B cell (primary cell): ENCODE measurements at regions not wholly inside any gene's neighbourhood (a gene's known extent, or its start where the extent isn't known, plus 50 kb on each side); places are given as distances from the start of the nearest gene placed in this dataset.

Source experiments
- EZH2 ChIP-seq: IDR thresholded peaks from 2 replicates; pipeline ENCODE4 v1.6.1; 2012; ENCODE audit warnings: borderline replicate concordance, low read depth, mild to moderate bottlenecking, moderate library complexity, low read length; ENCODE audit not compliant: insufficient read depth, poor library complexity, severe bottlenecking
- TF ChIP-seq, protein P1 (sequence below): fragments of 200-600 bp; IDR thresholded peaks from one replicate; pipeline ENCODE4 v1.8.0; 2022; ENCODE audit warnings: antibody characterized with exemption, mild to moderate bottlenecking

DNA sequence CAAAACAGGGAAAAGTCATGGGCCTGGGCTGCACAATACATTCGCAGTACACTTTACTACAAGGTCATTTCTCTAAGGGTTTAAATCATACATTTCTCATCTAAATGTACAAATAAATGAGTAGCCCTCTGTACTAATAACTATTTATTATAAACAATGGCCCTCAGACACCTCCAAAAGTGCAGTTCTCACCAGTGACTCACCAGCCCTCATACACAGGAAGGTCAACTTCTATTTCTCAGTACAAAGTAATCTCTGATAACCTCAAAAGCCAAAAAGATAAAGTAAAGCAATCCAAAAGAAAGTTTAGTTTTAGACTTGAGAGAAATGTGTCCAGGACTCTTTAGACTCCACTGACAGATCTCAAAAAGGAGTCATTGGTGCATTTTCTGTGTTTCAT is 1258.1 kb upstream of the CDH6 start:
- TF ChIP-seq, protein P1, sequence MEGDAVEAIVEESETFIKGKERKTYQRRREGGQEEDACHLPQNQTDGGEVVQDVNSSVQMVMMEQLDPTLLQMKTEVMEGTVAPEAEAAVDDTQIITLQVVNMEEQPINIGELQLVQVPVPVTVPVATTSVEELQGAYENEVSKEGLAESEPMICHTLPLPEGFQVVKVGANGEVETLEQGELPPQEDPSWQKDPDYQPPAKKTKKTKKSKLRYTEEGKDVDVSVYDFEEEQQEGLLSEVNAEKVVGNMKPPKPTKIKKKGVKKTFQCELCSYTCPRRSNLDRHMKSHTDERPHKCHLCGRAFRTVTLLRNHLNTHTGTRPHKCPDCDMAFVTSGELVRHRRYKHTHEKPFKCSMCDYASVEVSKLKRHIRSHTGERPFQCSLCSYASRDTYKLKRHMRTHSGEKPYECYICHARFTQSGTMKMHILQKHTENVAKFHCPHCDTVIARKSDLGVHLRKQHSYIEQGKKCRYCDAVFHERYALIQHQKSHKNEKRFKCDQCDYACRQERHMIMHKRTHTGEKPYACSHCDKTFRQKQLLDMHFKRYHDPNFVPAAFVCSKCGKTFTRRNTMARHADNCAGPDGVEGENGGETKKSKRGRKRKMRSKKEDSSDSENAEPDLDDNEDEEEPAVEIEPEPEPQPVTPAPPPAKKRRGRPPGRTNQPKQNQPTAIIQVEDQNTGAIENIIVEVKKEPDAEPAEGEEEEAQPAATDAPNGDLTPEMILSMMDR = no peak
- TF ChIP-seq EZH2 = no peak
